ES-I3 (cell line): ENCODE measurements at regions not wholly inside any gene's neighbourhood (a gene's known extent, or its start where the extent isn't known, plus 50 kb on each side); places are given as distances from the start of the nearest gene placed in this dataset.
"Not testable (repeated sequence)": the region's sequence is repeated elsewhere in the genome, so short reads cannot be mapped to it uniquely, and the experiment has no call there.

Source experiments
- H3K36me3 ChIP-seq: 2 replicates; pipeline ENCODE4 v1.6.1; 2013; ENCODE audit warnings: mild to moderate bottlenecking, low read length, control low read depth, moderate library complexity; ENCODE audit not compliant: insufficient read depth
- H3K4me1 ChIP-seq: 2 replicates; pipeline ENCODE4 v1.6.1; 2013; ENCODE audit warnings: mild to moderate bottlenecking, control low read depth, low read length; ENCODE audit not compliant: insufficient read depth
- H3K9ac ChIP-seq: 2 replicates; pipeline ENCODE4 v1.6.1; 2013; ENCODE audit warnings: low read depth, mild to moderate bottlenecking, low read length, moderate library complexity
- H3K9me3 ChIP-seq: 2 replicates; pipeline ENCODE4 v1.6.1; 2013; ENCODE audit warnings: mild to moderate bottlenecking, low read length, moderate library complexity; ENCODE audit not compliant: control insufficient read depth, insufficient read depth

DNA sequence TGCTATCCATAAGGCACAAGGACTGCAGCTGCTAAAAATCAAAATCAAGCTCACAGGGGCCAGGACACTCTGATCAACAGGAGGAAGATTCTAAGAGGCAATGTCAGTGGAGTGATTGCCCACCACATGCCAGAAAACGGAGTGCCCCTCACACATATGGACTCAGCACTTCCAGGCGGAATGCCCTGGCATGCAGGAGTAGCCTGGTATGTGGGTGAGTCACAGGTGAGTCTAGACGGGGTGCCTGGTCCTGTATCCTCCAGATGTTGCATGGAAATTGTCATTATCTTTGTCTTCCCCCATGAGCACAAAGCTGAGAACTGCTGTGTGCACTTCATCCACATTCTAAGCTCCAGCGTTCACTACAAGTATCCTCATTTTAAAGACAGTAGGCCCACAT is 129.2 kb upstream of the FOXD4L5 start:
- not testable (repeated sequence) for H3K9ac ChIP-seq, H3K36me3 ChIP-seq, H3K4me1 ChIP-seq, H3K9me3 ChIP-seq

DNA sequence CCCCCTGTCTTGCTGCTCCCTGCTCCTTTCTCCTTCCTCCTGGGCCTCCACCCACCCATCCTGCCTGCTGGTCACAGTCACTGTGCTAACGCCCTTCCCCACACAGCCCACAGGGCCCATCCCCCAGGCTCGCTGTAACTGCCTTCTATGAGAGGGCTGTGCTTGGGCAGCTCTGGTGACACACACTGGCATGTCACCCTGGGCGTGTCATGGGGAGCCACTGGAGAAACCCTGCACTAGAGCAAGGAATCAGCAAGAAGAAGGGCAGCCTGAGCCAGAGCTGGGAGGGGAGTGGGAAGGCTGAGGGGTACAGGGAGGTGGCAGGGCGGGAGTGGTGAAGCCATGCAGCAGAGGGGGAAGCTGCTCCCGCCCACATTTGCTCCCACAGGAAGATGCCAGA is 128.4 kb upstream of the FOXD4L5 start:
- not testable (repeated sequence) for H3K36me3 ChIP-seq, H3K4me1 ChIP-seq, H3K9ac ChIP-seq, H3K9me3 ChIP-seq

DNA sequence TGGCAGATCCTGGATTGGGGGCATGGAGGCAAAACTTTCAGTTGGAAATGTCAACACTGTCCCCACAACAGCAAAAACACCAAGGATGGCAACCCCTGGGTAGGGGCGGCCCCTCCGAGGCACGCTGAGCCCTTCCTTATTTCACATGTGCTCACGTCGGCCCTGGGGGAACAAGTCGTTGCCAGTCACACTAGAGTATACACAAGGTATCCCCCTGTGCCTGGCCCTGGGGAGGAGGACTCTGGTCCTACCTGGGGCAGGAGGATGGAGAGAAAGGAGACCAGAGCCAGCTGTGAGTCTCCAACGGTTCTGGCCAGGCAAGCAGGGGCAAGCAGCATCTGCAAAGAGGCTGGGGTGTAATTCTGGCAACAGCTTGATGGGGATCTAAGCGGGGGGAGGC is 126.9 kb upstream of the FOXD4L5 start:
- Histone ChIP-seq H3K4me1 (no peaks in the 10 kb centered on the region), H3K36me3 (no peaks in the 10 kb centered on the region), H3K9me3 (no peaks in the 10 kb centered on the region), H3K9ac (no peak overlapping the region)

DNA sequence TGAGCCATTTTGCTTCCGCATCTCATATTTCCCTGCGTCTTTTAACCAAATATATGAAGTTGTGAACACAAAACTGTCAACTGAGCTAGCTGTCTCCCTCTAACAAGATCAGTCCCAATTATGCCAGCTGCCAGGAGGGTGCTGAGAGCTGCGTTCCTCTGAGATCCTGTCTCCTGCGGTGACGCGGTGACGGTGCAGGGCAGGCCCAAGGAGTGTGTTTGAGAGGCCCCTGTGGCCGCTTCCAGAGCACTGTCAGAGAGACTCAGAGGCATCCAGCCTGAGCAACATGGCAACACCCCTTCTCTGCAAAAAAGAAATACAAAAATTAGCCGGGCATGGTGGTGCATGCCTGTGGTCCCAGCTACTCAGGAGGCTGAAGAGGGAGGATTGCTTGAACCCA is 126.3 kb upstream of the FOXD4L5 start:
- Histone ChIP-seq H3K36me3 (no peaks in the 10 kb centered on the region), H3K9me3 (no peaks in the 10 kb centered on the region), H3K9ac (no peak overlapping the region), H3K4me1 (no peaks in the 10 kb centered on the region)

DNA sequence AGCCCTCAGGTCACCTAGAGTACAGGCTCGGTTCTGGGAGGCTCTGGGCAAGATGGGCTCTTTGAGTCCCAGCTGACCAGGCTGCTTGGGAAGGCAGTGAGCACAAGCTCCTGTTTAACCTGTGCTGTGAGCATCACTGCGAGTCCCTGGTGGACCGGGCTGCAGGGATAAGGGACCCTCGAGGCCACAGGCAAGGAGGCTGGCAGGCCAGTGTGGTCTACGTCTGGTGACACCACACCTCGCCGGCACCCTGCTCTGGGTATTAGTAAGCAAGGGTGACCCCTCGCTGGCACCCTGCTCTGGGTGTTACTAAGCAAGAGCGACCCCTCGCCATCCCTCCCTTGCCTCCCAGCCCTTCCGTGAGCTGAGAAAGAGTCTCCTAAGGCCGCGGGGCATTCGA is 125.9 kb upstream of the FOXD4L5 start:
- Histone ChIP-seq H3K36me3 (no peaks in the 10 kb centered on the region), H3K9me3 (no peaks in the 10 kb centered on the region)

DNA sequence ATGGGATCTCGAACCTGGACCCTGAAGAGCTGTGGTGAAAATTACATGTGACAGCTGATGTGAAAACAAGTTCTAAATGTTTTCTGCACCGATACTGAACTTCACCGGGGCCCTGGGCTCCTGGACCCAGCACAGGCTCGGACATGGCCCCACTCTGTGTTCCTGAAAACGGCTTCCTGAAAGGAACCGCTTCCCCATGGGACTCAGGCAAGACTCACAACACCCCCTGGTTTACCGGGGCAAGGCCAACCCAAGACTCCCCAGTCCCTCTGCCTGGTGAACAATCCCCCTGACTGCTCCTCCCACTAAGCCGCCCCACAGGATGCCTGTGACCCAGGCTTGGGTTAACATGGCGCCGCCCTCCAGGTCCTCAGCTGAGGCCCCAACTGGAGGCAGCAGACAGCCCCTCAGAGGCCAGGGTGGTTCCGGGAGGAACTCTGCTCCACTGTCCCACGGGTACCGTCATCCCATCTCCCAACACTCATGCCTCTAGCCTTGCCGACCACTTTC is 124.5 kb upstream of the FOXD4L5 start:
- Histone ChIP-seq H3K9me3 (no peaks in the 10 kb centered on the region), H3K9ac (no peak overlapping the region), H3K36me3 (no peaks in the 10 kb centered on the region), H3K4me1 (no peaks in the 10 kb centered on the region)

More for the DNA sequence above, 125.9 kb upstream of the FOXD4L5 start:
- Histone ChIP-seq H3K9ac (no peak overlapping the region), H3K4me1 (no peaks in the 10 kb centered on the region)

DNA sequence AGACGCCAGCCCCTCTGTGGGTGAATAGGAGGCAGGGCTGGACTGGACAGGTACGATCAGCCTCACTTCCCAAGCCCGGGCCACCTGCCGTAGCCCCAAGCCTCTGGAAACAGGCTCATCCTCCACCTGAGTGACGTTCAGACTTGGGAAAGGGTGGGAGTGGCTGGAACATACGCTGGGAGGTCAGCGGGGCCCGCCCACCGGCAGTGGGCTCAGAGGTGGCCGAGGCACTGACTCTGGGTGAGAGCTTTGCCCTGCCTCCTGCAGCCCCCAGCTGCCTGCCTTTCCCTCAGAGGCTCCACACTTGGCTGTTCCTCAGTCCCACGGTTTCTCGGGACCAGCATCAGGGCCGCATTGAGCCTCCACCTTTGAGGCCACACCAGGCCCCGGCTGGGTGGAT is 123.8 kb upstream of the FOXD4L5 start:
- H3K9ac ChIP-seq, H3K4me1 ChIP-seq, H3K36me3 ChIP-seq, H3K9me3 ChIP-seq: not testable (repeated sequence)

DNA sequence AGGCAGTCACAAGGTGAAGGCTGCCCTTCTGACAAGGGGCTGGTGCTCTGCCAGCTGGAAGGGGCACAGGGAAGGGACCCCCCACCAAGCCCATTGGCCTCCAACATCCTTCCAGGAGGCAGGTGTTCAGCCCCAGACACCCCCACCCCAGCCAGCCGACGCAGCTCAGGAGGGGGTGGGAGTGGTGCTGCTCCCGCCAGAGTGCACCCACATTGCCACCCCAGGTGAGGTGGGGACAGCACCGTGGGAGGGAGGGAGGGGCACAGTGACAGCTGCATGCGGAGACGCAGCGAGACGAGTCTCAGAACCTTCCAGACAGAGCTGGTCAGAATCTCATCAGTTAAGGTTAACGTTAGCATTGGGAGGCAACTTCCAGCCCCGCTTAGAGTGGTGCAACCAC is 121.6 kb upstream of the FOXD4L5 start:
- H3K36me3 ChIP-seq, H3K9ac ChIP-seq, H3K9me3 ChIP-seq, H3K4me1 ChIP-seq: not testable (repeated sequence)

DNA sequence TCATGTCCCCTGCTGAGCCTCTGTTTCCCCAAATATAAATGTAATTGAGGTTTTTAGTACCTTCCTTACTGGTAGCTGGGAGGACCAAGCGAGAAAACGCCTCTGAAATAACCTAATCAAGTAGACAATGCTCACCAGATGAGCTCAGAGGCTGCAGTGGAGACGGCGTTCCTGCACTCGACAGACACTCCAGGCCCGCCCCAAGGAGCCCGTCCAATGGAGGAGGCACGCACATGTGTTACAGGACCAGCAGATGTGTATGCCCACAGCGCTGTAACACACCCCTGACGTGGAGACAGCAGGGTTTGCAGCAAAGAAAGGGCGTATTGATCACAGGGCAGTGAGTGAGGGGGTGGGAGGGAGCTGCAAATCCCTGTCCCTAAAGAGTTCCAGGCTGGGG is 120.8 kb upstream of the FOXD4L5 start:
- not testable (repeated sequence) for H3K9ac ChIP-seq, H3K36me3 ChIP-seq, H3K4me1 ChIP-seq, H3K9me3 ChIP-seq

DNA sequence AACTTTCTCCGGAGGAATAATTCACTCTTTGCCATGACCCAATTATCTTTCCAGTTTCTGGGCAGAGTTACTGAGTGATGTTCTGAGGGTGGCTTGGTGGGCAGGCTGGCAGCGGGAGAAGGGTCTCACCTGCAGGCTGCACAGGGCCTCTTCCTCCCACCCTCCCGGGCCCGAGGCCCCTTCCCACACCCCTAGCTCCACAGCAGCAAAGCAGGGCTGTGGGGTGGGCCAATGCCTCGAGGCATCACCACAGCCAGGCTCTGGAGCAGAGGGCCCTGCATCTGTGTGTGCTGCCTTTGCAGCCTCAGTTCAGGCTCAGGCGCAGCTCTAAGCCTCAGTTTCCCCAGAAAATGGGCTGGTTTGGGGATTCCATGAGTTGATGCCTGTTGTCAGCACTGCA is 120.2 kb upstream of the FOXD4L5 start:
- Histone ChIP-seq H3K4me1 (no peaks in the 10 kb centered on the region), H3K9me3 (no peaks in the 10 kb centered on the region)

DNA sequence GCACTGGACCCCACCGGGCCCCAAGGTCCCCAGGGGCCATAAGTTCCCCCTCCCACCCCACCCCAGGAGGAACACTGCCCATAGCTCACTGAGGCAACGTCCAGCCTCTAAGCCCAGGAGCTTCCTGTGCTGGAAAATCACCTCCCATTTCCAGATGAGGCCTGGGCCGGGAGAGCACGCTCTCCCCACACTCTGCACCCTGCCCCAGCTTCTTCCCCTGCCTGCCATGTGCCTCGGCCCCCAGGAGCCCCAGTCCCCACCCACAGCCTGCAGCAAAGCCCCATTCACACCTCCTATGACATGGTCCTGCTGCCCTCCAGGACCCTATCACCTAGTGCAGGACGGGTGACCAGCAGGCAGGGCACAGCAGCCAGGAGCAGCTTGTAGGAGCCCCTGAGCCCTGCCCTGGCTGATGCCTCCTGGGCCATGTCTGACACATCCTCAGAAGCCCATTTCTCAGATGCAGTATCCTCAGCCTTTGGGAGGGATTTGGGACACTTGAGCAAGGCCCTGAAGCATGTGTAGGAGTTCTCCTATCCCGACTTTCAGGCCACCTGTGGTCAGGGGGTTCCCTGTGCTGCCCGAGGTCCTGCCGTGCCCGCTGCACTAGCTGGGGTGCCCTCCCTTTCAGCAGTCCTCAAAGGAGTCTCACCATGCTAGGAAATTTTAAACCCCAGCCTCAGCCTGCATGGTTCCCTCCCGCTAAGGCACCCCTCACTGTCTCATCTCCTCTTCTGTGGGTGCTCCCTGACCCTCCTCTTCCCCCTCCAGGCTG is 119.4 kb upstream of the FOXD4L5 start:
- H3K9ac ChIP-seq = no peak overlapping the region
- H3K4me1 ChIP-seq = no peaks in the 10 kb centered on the region
- no peaks in the 10 kb centered on the region for H3K9me3 ChIP-seq
- no peaks in the 10 kb centered on the region for H3K36me3 ChIP-seq

More for the DNA sequence above, 120.2 kb upstream of the FOXD4L5 start:
- Histone ChIP-seq H3K36me3 (no peaks in the 10 kb centered on the region), H3K9ac (no peak overlapping the region)

DNA sequence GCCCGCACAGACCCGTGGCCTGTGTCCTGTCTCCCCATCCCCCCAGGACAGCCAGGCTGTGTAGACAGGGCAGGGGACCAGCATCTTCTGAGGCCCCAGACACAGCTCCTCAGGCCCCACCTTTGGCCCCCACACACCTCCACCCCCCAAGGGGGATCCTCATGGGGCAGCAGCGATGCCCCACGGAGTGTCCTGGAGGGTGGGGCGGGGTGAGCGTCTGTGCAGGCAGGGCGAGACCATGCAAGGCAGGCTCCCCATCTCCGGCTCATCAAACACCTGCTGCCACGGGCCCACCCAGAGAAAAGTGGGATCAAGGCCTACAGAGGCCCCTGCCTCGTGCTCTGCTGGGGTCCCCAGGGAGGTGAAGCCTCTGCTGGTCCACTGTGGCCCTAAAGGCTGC is 118.7 kb upstream of the FOXD4L5 start:
- H3K4me1 ChIP-seq = no peaks in the 10 kb centered on the region
- H3K9ac ChIP-seq = no peak overlapping the region
- H3K9me3 ChIP-seq = no peaks in the 10 kb centered on the region
- no peaks in the 10 kb centered on the region for H3K36me3 ChIP-seq

DNA sequence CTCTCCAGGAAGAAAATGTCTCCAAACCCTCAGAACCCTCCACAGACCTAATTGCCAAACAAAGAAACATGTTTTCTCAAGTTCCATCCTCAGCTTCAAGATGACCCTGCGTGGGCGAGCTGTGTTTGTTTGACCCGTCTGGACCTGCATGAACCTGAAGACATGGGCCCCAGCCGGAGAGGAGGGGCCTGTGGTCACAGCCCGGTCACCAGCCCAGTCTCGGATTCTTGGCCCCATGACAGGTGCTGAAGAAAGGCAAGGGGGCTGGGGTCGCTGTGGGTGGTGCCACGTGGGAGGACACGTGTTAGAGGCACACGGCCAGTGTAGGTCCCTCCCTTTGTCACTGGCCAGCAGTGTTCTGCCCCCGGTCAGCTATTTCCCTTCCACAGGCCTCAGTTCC is 118.1 kb upstream of the FOXD4L5 start:
- H3K9ac ChIP-seq, H3K4me1 ChIP-seq, H3K9me3 ChIP-seq, H3K36me3 ChIP-seq: not testable (repeated sequence)

DNA sequence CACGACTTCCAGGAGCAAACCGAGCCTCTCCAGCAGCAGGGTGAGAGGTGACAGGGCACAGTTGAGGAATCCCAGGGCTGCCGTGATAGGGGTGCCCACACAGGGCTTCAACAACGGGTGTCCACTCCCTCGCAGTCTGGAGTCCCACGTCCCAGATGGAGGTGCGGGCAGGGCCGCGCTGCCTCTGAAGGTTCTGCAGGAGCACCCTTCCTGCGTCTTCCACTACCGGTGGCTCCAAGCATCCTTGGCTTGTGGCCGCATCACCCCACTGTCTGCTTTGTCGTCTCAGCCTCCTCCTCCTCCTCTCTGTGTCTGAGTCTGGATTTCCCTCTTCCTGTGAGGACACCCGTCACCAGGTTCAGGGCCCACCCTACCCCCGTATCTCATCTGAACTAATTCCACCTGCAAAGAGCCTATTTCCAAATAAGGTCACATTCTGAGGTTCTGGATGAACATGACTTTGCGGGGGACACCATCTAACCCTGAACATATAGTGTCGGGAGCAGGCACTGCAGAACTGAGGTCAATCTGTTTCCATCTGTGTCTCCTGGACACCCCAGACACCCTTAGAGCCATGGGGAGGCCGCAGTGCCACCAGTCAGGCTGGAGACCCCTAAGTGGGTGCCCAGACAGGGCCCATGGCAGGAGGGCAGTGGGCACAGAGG is 117.3 kb upstream of the FOXD4L5 start:
- not testable (repeated sequence) for H3K36me3 ChIP-seq, H3K9ac ChIP-seq, H3K9me3 ChIP-seq, H3K4me1 ChIP-seq

DNA sequence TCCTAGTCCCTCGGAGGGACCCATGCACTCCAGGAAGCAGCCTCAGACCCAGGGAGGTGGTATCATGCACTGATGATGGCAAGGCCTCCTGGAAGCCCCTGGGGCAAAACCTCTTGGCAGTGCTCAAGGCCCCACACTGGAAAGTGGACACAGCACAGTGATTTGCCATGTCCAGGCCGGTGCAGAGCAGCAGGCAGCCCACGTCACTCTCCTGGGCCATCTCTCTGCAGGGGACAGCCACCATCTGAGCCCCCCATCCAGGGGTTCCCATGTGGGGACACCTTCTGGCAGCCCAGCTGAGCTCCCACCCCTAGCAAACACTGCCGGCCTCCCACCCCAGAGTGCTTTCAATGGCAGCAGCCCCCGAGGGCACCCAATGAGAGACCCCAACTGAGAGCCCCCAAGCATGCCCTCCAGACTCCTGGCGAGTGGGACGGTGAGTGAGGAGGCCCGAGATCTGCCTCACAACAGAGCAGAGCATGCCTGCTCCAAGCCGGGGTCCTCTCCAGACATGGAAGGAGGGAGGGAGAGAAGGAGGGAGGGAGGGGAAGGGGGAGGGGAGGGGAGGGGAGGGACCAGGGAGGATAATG is 116.5 kb upstream of the FOXD4L5 start:
- not testable (repeated sequence) for H3K9me3 ChIP-seq, H3K9ac ChIP-seq, H3K4me1 ChIP-seq, H3K36me3 ChIP-seq
